Right ventricle myocardium inferior (tissue), 1 donor: ENCODE measurements at regions not wholly inside any gene's neighbourhood (a gene's known extent, or its start where the extent isn't known, plus 50 kb on each side); places are given as distances from the start of the nearest gene placed in this dataset.

ENCODE experiments used
- ATAC-seq: fragments of 200-7000 bp; cut with Tn5 transposase; one replicate; pipeline ENCODE4 v1.9.1; 2020; ENCODE audit warnings: mild to moderate bottlenecking, moderate library complexity
- DNase-seq: peaks from one replicate; pipeline ENCODE4 v3.0.0; 2021; ENCODE audit errors: missing footprints
- intact Hi-C: fragments of 100-400 bp; cut with DNase I; formaldehyde crosslinking; loops from one replicate; pipeline ENCODE4 v1.11.0; 2022
- donor health status: DM: no; HTN: yes; CAD: no; lungs with severe emphysema.

DNA sequence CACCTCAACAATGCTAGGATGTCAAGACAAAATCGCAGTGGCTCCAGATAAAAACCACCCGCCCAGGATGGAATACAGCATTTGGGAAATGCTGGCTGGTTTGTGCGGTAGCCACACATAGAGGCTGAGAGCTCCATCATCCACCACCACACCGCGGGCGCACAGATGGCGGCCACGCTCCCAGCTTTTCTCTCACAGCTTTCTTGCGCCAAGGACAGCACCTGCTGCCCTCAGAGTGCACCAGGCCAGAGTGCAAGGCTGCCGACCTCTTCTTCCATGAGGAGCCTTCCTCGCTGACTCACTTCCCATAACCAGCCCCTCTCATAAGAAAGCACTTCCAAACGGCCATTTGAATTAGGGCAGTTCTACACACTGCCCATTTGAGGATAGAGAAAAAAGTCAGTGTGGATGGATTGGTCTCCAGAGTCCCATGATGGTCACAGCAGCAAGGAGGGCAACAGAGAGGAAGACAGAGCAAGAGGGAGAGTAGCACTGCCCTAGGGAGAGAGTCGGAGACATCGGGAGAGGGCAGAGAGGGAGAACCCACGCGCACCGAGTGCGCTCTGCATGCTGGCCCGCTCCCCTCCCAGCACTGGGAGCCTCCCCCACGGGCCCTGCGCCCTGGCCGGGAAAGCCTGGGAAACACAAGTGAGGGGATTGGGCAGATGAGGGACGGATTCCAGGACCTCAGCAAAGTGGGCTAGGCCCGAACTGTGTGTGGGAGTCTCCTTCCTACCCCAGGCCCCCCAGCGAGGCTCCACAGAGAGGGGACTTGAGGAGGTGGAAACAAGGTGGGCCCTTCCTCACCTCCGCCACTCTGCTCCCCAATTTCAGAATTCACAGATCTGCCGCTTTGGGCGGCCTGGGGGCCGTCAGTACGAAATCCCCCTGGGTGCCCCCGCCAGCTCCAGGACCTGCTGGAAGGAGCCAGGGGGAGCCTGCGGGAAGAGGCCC lies 156.9 kb downstream of the USP12 start:
- ATAC-seq (no peak), DNase-seq (peak; percentile 42)
- intact Hi-C loops = no loop called here

- ATAC-seq (no peak), DNase-seq (no peak)
- intact Hi-C loops = no loop called here
These were observed 159.0 kb downstream of the USP12 start for GRCh38 chr13:27012482-27013197.

DNA sequence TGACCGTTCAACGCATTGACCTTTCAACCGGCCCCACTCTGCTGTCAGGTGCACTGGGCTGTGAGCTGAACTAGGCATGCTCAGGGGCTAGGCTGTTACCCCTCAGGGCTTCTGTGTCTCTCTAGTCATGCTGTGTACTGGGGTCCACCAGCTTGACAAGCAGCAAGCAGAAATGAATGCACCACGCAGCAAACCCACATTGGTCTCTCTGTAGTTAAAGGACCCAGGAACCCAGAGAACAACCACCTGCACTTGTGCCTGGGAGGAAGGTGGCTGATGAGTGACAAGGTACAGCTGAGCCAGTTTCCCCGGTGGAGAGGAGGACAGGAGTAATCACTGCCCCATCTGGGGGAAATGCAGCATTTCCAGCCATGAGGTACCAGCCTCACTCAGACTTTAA lies 159.9 kb downstream of the USP12 start:
- ATAC-seq (no peak), DNase-seq (no peak)
- intact Hi-C loops = no loop called here

DNA sequence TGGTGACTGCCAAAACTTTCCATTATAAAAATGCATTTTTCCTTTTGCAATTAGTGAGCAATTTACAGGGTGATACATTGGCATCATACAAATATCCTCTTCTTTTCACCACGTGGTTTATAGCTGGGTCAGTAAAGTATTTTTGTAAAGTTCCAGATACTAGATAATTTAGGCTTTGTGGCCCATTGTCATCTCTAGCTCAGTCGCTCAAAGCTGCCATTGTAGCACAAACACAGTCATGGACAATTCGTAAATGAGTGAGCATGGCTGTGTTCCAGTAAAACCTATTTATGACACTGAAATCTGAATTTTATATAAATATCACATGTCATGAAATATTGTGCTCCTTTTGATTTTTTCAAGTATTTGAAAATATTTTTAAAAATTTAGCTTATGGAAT lies 162.9 kb downstream of the USP12 start:
- no peak for ATAC-seq
- intact Hi-C loops = no loop called here
- no peak for DNase-seq

- no peak for ATAC-seq
- no peak for DNase-seq
- intact Hi-C loops = no loop called here
These were observed 164.4 kb downstream of the USP12 start for GRCh38 chr13:27007166-27007565.

DNA sequence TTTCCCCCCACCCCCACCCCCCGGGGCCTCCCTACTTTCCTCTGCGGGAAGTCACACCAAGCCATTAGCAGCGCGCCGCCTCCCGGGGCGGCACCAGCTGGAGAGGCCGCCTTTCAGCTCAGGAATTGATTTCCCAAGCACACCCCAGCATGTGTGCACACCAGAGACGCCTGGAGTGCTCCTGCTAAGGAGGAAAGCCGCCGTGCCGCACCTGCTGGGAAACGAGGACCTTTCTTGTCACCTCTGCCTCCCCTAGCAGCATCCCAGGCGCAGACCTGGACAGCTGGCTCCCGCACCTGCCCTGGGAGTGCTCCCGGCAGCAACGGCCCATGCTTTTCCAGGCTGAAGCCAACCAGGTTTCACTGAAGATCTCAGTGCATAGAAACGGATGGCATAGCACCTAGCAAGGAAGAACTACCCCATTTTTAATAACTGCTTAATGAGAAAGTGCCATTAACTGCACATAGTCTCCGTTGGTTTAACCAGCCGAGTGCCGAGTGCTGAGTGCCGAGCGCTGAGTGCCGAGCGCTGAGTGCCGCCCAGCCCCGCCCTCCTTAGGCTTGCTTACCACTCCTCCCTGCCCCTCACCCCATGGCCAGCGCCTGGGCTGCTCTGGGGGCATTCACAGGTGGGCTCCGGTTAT lies 165.0 kb downstream of the USP12 start:
- ATAC-seq (peak; percentile 62), DNase-seq (peak; percentile 45)
- intact Hi-C loops = no loop called here

DNA sequence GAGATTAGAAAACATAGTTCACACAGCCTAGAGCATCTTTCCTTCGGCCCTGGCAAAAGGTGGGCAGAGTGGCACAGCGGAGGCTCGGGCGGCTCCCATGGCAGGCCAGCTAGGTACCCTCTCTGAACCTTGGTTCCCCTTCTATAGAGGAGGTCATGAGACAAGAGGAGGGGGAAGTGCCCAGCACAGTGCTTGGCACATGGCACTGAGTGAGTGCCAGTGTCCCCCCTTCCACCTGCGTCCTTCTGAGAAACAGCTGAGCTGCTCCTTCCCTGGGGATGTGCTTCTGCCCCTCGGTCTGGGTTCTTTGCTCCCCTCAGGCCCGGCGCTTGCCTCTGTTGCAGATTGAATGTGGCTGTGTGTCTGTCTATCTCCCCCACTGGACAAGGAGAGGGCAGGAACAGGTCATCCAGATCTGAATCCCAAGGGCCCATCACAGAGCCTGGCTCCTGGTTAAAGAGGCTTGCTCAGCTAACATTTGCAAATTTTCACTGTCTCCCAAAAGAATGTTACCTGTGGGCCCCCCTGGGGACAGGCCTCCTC lies 165.6 kb downstream of the USP12 start:
- ATAC-seq (peak; percentile 20), DNase-seq (no peak)
- intact Hi-C loops = no loop called here

GRCh38 chr13:27005556-27005955 lies 166.1 kb downstream of the USP12 start:
- ATAC-seq = no peak
- DNase-seq = no peak
- intact Hi-C loops = no loop called here

DNA sequence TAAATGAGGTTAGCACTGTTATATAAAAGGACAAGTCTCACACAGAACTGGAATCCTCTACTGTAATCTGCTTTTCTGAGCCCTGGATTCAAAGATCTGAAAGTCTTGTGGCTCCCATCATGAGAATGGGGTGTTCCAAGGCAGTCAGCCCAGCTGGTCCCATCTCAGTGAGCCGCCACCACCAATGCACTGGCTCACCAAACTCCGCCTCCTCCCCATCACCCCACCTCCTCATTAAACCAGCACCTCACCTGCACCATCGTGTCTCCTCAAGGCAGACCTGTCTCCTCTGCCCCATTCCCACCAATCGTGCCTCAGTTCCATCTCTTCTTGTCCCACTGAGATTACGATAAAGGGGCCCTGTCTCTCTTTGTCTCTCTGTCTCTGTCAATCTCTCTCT lies 166.7 kb downstream of the USP12 start:
- DNase-seq (no peak), ATAC-seq (no peak)
- intact Hi-C loops = no loop called here

DNA sequence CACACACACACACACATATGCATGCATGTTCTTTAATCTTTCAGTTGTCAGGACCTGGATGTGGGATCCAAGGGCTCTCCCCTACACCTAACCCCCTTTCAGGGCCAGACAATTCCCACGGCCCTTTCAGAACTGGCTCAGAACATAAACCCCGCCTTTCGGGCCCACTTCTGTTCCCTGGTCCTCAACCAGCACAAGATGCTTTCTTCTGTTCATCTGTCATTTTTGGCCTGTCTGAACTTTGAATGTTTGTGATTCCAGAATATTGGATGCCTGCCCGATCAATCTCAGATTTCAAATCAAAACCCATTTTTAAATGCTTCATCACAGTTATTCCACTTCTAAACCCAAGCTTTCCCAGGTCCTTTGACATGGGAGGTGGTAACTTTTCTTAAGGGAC lies 167.3 kb downstream of the USP12 start:
- intact Hi-C loops = no loop called here

GRCh38 chr13:27001705-27002104 lies 169.9 kb downstream of the USP12 start:
- DNase-seq (no peak), ATAC-seq (no peak)
- intact Hi-C loops = no loop called here

More for the DNA sequence above, 167.3 kb downstream of the USP12 start:
- DNase-seq (no peak), ATAC-seq (no peak)

DNA sequence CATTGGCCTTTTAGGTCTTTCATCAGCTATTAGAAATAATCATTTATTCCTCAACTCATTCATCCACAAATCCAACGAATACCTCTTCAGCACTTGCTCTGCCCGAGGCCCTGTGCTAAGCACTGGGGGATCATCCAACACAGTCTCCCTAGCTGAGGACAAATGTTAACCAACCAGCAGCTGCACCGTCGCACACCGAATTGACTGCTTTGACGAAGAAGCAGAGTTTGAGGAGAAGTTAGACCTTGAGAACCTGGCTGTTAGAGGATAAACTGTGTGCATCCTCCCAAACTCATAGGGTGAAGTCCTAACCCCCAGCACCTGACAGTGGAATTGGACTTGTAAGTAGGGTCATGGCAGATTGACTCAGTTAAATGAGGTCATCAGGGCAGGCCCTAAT lies 170.9 kb downstream of the USP12 start:
- ATAC-seq (no peak), DNase-seq (no peak)
- intact Hi-C loops = no loop called here

- DNase-seq = no peak
- intact Hi-C loops = no loop called here
- ATAC-seq = no peak
These were observed 172.1 kb downstream of the USP12 start for GRCh38 chr13:26999499-26999898.

GRCh38 chr13:26998292-26998691 lies 173.3 kb downstream of the USP12 start:
- no peak for DNase-seq
- intact Hi-C loops = no loop called here
- no peak for ATAC-seq

- ATAC-seq = peak; percentile 23
- intact Hi-C loops = no loop called here
These were observed 174.5 kb downstream of the USP12 start for GRCh38 chr13:26996965-26997752.

GRCh38 chr13:26995159-26995558 lies 176.5 kb downstream of the USP12 start:
- intact Hi-C loops = no loop called here
- ATAC-seq (no peak), DNase-seq (no peak)

More at GRCh38 chr13:26996965-26997752, 174.5 kb downstream of the USP12 start:
- DNase-seq = no peak

DNA sequence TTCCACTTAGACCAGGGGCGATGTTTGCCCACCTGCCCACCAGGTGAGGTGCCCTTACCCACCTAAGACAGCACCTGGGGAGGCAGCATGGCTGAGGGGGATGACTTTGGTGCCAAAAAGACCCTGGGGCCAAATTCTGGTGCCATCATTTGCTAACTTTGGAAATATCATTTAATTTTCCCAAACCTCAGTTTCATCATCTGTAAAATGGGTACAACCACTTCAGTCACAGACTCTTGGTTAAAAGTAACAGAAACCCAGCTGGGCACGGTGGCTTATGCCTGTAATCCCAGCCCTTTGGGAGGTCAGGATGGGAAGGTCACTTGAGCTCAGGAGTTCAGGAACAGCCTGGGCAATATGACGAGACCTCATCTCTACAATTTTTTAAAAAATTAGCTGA lies 177.8 kb downstream of the USP12 start:
- intact Hi-C loops = no loop called here
- no peak for DNase-seq
- no peak for ATAC-seq

DNA sequence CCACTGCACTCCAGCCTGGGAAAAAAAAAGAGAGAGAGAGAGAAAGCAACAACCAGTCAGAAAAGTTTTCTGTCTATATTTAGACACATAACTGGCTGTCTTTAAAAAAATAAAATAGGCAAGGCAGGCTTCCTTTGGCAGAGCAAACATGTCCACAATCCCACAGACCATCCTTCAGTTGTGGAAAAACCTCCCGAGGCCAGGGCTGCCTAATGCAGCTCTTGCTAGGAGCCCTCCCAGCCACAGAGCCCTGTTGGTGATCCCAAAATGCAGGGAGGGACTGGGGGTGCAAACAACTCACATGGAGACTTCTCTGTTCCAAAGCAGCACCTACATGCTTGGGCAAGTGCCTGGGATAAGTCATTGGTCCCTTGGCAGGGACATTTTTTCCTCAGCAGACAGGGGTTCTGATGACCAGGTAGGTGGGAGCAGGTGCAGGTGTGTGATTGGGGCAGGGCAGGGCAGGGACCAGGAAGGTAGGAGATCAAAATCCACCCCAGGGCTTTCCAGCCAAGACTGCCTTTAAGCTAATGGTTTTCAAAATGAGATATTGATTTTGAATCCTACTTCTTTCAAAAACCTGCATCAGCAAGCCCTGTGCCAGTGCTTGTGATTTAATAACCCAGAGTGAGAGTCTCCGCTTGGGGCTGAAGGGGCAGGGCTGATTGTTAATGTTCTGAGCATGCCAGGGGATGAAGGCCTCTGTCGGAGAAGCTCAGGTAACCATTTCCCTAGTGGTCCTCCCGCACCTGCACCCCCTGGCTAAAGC lies 178.5 kb downstream of the USP12 start:
- DNase-seq (no peak), ATAC-seq (peak; percentile 18)
- intact Hi-C loops = no loop called here
